ENCODE measurements at regions not wholly inside any gene's neighbourhood (a gene's known extent, or its start where the extent isn't known, plus 50 kb on each side); places are given as distances from the start of the nearest gene placed in this dataset.
"Not testable (repeated sequence)": the region's sequence is repeated elsewhere in the genome, so short reads cannot be mapped to it uniquely, and the experiment has no call there.

DNA sequence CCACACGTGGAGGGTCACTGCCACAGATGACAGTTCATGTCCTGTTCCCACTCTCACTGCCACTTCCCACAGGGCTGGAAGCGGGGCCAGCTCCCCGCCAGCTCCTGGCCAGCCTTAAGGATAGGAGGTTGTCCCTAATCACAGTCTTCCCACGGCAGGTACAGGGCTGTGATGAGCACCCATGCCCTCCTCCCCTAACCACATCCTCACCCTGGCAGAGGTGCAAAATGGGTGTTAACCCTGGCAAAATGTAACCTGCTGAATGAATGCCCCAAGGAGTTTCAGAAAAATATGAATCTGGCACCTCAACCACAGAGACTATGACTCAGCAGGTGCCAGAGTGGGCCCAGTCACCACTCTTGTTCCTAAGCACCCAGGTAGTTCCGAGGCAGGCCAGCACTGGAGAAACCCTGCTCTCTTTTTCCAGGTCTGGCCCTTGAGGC lies 185.1 kb upstream of the TPM1 start:
- DNase-seq (ENCODE audit: low spot score): no peak

DNA sequence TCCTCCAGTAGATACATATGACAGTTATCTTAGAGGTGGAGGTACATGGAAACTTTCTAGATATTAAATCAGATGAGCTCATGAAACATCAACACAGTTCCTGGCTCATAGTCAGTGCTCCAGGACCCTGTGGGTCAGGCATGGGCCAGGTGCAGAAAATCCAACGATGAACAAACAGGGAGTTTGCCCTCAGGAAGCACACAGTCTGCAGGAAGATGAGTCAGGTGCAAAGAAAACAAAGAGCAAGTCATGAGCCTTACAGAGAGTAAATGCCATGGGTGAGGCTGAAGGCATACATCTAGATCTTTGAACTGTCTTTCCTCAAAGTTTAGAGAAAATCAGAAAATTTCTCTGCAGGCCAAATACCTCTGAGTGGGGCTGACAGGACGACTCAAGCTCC lies 184.2 kb upstream of the TPM1 start:
- no peak for DNase-seq (ENCODE audit: low spot score)

DNA sequence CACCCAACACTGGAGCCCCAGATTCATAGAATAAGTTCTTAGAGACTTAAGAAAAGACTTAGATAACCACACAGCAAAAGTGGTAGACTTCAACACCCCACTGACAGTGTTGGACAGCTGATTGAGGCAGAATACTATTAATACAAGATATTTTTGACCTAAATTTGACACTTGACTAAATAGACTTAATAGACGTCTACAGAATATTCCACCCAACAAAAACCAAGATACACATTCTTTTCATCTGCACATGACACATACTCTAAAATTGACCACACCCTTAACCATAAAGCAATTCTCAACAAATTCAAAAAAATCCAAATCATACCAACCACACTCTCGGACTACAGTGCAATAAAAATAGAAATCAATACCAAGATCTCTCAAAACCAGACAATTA lies 179.8 kb upstream of the TPM1 start:
- DNase-seq (ENCODE audit: low spot score): no peak

DNA sequence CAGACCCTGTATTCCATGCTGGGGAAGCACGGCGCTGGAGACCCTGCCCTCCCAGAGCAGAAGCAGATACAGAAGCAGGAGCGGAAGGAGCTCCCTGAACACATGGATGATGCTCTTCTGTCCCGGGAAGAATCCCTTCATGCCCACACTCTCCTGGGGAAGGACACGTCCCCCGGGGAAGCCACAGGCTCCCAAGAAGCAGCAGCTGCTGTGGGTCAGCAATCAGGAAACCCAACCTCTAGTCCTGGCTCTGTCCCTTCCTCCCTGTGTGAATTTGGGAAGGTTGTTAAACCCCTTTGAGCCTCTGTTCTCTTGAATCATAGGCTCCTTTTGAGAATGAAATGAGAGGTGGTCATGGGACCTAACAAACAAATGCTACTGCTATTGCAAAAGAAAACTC lies 176.2 kb upstream of the TPM1 start:
- no peak for DNase-seq (ENCODE audit: low spot score)

DNA sequence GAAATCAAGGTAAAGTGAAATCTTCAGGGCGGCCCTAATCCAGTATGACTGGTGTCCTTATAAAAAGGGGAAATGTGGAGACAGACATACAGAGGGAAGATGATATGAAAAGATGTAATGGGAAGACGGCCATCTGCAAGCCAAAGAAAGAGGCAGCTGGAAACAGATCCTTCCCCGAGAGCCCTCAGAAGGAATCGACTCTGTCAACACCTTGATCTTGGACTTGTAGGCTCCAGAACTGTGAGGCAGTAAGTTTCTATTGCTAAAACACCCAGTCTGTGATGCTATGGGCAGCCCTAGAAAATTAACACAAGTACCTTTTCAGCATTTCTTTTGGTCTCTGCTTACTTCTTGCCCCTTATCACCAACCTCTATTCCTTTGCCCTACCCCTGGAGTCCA lies 174.7 kb upstream of the TPM1 start:
- no peak for DNase-seq (ENCODE audit: low spot score)

DNA sequence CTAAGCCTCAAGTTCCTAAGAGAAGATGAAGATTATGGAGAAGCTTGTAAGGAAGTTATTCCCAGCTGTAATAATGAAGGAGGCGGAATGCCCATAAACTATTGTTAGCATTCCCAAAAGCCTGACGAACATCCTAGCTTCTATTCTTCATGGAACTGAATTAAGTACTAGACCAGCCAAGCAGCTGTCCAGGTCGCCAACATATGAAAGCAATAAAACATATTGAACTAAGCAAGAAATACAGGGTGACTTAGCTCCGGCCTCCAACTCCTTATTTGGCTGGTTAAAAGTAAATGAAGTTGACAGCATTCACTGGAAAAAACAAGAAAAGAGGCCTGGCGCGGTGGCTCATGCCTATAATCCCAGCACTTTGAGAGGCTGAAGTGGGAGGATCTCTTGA lies 174.0 kb upstream of the TPM1 start:
- no peak for DNase-seq (ENCODE audit: low spot score)

DNA sequence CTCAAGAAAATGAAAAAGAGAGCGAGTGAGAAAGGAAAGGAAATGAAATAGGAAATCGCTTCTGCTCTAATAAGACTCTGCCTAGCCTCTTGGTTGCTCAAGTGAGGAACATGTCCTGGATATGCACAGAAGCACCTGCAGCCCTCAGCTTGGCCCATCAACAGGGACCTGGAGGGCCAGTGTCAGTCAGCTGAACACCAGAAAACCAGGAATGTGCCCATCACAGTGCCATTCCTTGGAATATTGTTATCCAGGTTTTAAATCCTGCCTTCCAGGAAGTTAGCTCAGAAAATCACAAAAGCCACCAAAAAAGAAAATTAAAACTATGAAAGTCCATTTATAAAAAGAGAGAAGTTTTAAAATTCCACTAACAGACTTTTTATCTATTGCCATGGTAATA lies 173.4 kb upstream of the TPM1 start:
- no peak for DNase-seq (ENCODE audit: low spot score)

DNA sequence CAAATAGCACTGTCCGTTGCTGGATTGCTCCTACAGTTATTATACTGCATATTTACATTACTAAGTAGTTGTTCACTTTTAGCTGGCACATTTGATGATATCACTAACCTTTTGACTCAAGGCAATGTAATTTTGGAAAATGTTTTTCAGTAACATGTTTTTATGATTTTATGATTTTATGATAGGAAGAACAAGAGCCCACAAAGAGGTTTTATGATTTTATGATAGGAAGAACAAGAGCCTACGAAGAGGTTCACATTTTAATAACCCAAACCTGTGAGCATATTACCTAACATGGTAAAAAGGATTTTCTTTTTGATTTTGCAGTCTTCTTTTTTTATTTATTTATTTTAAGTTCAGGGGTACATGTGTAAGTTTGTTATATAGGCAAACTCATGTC lies 172.3 kb upstream of the TPM1 start:
- DNase-seq (ENCODE audit: low spot score): no peak

DNA sequence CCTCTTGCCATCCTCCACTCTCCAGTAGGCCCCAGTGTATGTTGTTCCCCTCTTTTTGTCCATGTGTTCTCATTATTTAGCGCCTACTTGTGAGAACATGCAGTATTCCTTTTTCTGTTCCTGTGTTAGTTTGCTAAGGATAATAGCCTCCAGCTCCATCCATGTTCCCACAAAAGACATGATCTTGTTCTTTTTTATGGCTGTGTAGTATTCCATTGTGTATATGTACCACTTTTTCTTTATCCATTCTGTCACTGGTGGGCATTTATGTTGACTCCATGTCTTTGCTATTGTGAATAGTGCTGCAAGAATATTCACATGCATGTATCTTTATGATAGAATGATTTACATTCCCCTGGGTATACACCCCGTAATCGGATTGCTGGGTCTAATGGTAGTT lies 171.8 kb upstream of the TPM1 start:
- not testable (repeated sequence) for DNase-seq (ENCODE audit: low spot score)

DNA sequence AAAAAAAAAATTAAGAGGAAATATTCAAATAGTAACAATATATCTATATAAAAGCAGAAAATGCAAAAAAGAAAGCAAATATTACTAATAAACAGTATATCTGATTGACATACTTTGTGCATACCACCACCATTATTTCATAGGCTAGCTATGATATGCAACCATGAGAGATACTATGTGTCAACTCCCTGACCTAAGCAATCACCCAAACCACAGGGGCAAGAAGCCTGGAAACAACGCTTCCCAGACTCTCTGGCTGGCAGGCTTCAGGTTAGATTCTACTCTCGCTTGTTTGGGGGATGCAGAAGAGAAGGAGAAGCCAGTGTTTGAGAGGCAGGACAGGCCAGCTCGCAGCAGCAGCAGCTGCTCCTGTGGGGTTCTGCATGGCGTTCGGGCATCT lies 169.3 kb upstream of the TPM1 start:
- DNase-seq (ENCODE audit: low spot score): no peak

DNA sequence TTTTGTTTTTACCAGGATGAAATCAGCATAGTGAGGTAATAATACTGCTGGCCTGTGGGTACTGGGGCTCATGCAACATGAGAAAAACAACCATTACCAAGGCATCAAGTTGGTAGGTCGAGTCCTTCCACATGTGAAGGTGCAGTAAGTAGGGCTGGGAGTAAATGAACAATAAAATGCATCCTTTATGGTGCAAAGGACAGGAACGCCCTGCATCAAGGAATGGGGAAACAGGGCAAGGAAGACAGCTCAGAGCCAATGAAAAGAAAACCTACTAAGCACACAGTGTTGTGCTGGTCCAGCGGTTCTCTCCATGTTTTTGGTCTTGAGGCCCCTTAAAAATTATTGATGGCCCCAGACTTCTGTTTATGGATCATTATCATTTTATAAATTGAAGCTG lies 168.5 kb upstream of the TPM1 start:
- DNase-seq (ENCODE audit: low spot score): no peak

DNA sequence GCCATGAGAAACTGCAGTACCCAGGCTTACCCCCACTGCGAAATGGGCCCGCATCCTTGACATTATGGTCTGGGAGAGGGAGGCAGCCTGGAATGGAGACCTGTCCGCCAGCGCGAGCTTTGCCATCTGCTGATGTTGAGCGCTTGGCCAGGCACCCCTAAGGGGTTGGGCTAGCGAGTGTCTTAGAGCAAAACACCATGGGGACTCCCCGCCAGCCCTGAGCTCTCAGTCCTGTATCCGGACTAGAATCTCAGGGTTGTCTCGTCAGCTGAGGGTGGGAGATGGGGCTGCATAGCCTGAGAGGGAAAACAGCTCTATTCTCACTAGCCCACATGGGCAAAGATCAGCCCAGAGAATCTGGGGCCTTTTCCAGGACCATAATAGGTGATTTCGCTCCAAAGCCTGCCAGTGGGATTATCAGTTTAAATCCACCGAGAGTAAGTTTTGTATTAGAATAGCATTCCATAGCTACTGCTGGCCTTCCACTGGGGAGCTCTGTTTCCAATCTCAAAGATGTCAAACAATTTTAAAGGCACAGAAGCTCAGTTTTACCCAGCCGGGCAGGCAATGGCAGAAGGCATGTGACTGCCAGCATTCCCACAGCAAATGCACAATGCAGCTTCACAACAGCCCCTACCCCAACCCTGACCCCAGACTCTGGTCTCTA lies 167.5 kb upstream of the TPM1 start:
- DNase-seq (ENCODE audit: low spot score): no peak

DNA sequence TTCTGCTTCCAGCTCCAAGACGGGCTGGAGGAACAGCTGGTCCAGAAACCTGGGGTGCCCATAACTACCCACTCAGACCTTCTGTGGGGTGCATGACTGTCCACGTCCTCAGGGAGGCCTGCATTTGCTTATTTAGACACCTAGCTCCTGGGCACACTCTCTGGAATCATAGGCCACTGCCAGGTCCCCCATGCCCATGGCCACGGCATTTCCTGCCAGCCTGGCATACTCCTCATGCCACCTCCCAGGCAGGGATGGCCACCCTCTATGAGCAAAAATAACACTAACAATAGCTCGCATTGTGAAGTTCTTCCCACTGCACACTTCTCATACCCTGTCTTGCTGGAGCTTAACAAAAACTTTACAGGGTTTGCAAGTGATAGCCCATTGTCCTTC lies 166.9 kb upstream of the TPM1 start:
- DNase-seq (ENCODE audit: low spot score): no peak

DNA sequence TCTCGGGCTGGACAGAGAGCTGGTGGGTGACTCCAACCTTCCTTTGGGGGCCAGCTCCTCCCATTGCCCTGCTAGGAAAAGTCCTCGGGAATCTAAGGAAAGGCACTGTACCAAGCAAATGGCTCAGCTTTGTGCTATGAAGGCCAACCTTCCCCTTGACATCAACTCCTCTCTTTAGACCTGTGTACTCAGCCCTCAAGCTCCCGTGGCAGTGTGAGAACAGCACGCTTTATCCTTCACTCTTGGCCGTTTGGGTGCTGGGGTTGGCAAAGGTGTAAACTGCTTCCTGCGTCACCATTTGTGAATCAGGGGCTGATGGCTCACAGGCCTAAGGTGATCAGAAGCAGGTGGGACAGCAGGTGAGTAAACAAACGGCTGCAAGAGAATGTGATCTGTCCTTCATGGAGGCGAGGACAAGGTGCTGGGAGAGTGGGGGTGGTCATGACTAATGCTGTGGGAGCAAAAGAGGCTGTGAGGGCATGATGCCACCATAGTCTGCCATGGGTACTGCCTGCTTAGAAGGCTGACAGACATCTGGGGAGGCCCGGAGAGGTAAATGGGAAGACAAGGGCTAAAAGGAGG lies 165.2 kb upstream of the TPM1 start:
- no peak for DNase-seq (ENCODE audit: low spot score)

DNA sequence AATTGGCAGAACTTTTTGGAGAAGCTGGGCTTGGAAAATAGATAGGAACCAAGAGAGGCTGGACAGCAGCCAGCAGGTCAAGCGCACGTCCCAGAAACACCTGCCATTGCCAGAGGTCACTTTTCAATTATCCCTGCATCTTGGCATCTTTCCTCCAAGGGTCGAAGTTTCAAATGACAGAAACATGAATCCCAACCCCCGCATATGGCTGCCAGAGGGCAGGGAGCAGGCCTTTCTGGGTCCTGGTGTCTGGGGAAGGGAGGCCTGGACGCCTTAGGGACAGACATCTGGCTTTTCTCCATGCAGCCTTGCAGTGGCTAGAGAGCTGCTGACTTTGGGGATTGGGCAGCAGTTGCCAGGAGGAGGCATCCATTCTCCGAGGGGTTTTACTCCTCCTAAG lies 164.5 kb upstream of the TPM1 start:
- DNase-seq (ENCODE audit: low spot score): no peak

DNA sequence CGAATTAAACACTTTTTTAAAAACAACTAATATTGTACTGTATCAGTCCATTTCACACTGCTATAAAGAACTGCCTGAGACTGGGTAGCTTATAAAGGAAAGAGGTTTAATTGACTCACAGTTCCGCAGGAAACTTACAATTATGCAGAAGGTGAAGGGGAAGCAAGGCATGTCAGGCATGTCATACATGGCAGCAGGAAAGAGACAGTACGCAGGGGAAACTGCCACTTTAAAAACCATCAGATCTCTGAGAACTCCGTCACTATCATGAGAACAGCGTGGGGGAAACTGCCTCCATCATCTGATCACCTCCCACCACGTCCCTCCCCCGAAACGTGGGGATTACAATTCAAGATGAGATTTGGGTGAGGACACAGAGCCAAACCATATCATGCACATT lies 162.8 kb upstream of the TPM1 start:
- DNase-seq (ENCODE audit: low spot score): no peak

DNA sequence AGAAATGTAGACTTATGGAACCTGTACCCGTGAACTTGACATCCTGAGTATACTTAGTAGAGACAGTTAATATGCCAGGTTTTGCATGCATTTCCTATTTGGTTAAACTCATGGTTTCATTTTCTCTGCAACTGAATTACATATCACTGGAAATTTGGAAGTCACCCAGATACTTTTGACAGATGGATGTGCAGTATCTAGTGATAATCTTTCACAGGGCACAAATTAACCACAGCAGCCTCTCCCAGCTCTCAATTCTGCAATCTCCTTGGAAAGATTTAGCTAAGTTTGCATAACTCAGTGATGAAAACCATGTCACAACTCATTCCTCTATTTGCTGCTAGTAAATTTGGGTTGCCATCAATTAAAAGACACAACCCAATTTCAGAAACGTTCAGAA lies 162.3 kb upstream of the TPM1 start:
- no peak for DNase-seq (ENCODE audit: low spot score)

DNA sequence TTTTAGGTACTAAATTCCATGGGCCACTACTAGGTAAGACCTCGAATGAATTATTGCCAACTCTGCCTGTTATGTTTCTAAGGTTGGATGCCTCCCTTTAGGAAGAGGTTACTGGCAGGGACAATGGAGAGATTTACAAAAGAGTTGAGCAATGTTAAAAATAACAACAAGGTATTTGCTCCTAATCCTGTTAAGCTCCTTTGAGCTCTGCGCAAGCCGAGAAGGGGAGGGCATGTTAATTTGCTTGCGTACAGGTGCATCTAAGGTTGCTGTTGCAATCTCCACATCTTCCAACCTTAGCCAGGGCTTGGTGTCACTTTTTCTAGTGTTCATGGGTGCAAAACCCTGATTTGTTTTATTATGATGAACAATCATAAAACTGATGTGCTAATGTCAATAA lies 161.5 kb upstream of the TPM1 start:
- DNase-seq (ENCODE audit: low spot score): no peak

DNA sequence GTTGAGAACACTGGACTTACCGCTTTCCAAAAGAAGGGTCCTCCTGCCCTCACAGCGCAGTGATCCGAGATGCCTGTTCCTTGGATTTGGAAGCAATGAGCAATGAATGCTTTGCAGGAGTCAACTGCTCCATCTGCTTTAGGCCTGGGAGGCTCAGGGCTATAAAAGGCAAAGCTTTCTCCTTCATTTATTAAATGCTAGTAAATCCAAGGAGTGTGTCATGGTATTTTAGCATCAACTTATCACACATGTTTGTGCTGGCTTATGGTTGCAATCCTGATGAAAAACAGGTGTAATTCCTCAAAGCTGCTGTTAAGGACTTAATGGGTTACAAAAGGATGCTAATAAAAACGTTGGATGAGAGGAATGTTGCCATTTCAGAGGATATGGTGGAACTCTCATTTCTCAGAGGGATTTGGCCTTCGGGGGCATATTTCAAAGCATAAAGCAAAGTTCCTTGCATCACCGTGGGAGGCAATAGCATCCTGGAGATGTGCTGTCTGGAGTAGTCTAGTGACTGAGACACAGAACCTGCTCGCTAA lies 158.5 kb upstream of the TPM1 start:
- DNase-seq (ENCODE audit: low spot score): no peak

DNA sequence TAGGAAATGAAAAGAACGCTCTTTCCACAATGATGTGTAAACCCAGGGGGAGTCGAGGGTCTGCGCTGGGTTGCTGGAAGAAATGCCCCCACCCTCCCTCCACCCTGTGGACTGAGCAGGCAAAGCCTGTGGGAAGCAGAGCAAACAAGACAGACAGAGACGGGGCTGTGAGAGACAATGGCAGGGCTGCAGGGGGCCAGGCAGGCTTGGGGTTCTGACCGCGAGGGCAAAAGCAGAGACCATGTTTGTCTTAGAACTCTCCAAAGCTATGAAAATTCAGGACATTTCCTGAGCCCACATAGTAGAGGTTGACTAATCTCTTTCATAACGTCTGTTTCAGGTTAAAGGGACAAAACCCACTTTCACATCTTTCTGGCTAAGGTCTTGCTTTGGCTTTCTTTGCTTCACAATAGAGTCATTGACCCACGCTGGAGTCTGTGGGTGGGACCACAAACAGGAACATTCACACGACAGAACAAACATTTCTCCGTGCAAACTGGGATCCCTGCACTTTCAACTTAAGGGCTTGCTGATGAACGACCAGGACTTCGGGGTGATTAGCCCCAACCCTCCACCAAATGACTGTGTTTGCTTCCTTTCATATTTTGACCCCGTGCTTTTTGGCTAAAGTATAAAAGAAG lies 156.0 kb upstream of the TPM1 start:
- DNase-seq (ENCODE audit: low spot score): peak; percentile 50

DNA sequence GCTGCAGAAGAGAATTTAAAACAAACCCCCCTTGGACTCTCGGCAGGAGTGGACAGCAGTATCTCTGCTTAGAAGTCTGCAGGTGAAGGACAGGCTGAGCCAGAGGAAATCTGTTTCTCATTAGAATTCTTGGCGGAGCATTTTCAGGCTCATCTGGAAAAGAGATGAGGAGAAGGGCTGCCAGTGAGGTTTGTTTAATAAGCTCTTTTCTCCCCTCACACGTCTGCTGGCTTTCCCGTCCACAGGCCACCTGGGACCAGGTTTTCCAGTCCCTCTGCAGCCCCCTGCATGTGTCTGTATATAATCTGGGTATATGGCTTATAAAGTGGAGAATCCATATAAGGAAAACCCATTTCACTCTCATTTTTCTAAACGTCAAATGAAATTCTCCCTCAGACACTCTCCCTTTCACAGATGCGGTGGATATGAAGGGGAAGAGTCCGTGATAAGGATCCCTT lies 155.4 kb upstream of the TPM1 start:
- no peak for DNase-seq (ENCODE audit: low spot score)

DNA sequence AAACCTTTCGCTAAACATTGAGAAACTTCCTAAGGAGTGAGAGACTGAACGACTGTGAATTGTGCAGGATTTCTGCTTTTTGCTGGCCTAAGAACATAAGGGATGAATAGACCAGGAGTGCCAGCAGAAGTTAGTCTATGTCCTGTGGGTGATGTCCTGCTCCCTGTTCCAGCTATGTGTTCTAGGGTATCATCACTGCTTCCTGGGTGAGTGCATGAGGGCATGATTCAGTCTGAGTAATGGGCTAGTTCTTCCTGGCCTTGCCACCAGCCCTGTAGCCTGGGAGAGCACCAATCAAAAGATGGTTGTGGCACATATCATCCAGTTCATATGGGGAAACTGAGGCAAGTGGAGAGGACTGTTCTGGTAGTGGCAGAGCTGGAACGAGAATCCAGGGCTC lies 153.9 kb upstream of the TPM1 start:
- no peak for DNase-seq (ENCODE audit: low spot score)

DNA sequence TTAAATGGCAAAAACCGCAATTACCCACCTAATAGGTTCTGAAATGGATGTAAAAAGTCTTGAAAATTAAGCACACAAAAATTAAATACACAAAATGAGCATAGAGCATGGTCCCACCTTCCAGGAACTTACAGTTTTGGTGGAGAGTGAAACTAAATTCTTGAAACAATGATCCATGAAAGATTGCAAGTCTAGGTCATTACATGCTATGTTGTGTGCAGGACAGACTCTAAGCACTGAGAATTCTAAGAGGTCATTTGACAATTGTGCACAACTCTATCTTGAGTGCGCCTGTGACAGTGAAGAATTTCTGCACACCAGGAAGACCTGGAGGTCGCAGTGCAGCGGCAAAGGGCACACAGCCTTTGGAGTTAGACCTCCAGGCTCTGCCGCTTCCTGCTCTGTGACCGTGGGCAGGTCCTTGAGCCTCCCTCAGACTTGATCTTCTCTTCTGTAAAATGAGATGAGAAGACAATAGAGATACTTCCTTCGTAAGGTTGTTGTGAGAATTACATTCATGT lies 153.3 kb upstream of the TPM1 start:
- DNase-seq (ENCODE audit: low spot score): no peak

Data from COLO829 (cell line).